HG03469 (cell line): ENCODE measurements at regions not wholly inside any gene's neighbourhood (a gene's known extent, or its start where the extent isn't known, plus 50 kb on each side); places are given as distances from the start of the nearest gene placed in this dataset.
"Not testable (repeated sequence)": the region's sequence is repeated elsewhere in the genome, so short reads cannot be mapped to it uniquely, and the experiment has no call there.

Experiments used
- ATAC-seq: cut with Tn5 transposase; IDR thresholded peaks from one replicate; pipeline ENCODE4 v1.9.1; 2021; ENCODE audit warnings: mild to moderate bottlenecking, moderate library complexity, moderate number of reproducible peaks; ENCODE audit not compliant: unreplicated experiment

- no peak for ATAC-seq
Observed at GRCh38 chr7:26959290-26959689, 94.9 kb upstream of the SKAP2 start.

DNA sequence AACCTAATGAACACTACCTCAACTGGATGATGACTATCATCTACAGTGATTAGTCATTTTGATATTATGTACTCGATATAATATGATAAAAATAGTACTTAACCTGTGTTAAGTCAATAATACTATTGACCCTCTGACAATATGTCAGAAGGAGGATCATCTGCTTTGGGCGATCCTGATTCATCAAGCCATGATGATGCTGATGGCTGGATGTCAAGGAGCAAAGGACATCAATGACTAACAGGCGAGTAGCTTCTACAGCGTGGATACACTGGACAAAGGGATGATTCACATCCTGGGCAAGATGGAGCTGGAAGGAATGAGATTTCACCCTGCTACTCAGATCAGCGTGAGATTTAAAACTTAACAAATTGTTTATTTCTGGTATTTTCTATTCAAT is 94.4 kb upstream of the SKAP2 start:
- ATAC-seq = no peak

GRCh38 chr7:26955516-26955915 is 91.1 kb upstream of the SKAP2 start:
- no peak for ATAC-seq

DNA sequence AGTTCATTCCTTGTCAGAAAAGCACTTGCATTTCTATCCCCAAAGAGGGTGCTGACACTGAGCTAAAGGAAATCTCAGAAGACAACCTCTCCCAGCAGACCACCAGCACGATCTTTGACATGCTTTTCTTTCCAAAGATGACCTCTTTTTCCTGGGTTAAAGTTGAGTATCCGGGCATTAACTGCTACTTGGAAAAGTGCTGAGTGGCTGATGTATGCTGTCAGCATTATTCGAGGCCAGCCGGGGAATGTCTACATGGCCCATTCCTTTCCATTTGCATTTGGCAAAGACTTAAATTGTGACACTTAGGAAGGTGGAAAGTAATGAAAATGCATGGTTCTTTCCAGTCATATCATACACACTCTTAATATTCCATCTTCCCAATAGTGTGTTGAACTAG is 90.6 kb upstream of the SKAP2 start:
- no peak for ATAC-seq

DNA sequence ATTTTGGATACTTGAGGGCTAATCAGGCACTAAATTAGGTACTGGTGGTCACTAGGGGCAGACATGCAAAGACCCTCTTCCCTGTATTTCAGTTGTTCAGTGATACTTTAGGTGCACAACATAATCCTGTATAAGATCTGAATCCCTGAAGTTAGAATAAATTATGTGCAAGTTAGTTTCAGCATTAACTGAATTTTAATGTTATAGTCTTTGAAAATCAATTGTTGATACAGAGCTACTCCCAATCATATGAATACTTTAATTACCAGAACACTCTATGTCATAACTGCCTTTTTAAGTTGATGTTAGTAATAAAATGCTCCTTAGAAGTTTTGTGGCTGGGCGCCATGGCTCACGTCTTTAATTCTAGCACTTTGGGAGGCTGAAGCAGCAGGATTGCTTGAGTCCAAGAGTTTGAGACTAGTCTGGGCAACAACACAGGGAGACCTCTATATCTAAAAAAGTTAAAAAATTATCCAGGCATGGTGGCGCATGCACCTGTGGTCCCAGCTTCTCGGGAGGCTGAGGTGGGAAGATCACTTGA is 87.1 kb upstream of the SKAP2 start:
- ATAC-seq = no peak

DNA sequence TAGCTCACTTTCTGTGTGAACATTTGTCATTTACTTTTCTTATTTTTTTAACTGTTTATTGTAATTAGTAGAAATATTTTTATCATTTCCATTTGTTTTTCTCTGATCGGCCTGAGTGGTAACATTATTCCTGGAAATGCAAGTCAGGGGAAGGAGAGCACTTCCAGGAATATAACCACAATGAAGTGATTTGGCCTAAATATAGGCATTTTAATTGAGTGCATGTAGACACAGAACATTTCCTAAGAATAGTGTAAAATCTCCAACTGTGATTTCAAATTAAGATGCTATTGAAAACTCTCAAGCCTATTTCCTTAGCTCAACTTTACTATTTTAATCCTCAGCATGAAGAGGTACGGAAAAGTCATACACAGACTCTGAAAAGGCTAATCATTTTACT is 86.5 kb upstream of the SKAP2 start:
- ATAC-seq = no peak

GRCh38 chr7:26949319-26949718 is 84.9 kb upstream of the SKAP2 start:
- no peak for ATAC-seq

GRCh38 chr7:26948617-26949118 is 84.3 kb upstream of the SKAP2 start:
- no peak for ATAC-seq

GRCh38 chr7:26944501-26945358 is 80.3 kb upstream of the SKAP2 start:
- no peak for ATAC-seq

DNA sequence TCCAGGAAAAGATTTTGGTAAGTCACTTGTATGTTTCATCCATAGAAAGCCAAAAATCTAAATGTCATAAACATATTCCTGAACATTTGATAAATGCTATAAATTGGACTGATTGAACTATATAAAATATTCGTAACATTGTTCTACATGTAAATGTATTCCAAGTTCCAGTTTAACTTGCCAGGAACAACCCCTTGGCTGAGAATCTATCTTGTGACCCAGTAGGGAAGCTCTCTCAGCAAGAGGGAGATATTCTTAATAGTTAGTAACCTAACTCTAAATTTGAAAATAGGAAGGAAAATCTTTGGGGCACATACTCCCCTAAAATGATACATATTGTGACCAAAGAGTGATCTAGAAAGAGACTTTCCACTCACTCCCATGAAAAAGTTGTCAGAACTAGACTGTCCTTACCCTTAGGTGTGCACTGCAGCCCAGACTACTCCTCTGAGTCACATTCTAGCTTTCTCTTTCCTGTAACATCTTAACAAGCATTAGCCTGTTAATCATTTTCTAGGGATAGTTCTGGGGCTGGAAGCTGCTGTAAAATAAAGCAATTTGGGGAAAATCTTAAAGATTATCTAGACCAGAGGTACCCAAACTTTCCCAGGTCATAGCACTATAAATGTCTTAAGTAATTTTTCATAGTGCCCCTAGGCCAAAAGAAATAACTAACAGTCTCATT is 73.7 kb upstream of the SKAP2 start:
- no peak for ATAC-seq

DNA sequence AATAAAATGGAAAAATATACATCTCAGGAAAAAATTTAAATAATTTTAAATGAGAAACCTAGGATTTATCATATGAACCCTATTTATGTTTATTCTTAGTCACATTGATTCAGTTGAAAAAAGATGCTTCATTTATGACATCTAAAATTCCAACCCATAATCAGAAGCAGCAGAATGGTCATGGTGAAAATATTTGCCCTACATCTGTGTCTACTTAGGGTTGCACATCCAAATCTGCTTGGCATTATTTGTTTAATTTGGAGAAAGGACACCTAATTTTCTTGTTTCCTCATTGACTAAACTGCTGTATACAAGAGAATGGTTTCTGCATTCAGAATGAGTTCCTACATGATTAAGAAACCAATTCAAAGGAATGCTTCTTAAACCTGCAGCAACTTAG is 72.9 kb upstream of the SKAP2 start:
- ATAC-seq = no peak

- not testable (repeated sequence) for ATAC-seq
Observed at GRCh38 chr7:26932616-26933015, 68.2 kb upstream of the SKAP2 start.

- no peak for ATAC-seq
Observed at GRCh38 chr7:26930845-26931244, 66.5 kb upstream of the SKAP2 start.

DNA sequence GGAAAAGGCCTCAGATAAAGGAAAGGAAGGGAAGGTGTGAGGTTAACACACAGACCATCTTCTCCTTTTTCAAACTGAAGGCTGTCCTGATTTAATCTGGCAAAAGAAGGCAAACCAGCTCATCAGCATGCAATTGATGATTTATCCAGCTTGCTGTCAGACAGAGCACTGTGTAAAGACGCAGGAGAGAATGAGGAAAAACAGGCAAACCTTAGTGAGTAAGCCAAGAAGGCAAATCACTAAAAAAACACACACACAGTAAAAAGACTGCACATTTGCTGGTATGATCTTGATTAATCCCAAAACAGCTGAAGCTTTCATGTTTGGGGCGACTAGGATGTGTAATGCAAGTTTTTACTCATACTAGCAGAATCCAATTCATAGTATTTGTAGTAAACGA is 65.8 kb upstream of the SKAP2 start:
- no peak for ATAC-seq

DNA sequence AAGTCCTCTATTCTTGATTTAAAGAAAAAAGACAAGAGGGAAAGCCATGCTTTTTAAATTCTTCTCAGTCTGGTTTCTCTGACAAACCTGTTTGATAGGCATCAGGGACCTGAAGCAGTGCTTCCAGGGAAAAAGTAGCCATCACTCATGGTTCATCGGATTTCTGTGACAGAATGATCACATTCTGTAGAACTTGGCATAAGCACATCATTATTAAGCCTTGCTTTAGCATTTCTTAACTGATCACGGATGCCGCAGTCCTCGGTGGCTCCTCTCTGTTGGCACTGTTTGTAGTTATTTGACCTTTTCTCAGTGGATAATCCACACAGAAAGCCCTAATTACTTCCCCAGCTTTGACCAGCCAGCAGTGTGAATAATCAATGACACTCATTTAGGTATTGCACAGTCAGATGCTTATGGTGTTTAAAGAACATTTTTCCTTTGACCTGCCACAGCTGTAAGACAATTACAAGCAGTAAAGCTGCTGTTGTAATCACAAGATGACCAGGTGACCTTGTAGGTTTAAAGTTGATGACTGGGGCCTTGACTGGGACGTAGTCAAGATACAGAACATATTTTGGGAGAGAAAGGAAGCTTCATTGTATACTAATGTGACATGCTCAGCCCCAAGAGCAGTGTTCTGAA is 64.4 kb upstream of the SKAP2 start:
- no peak for ATAC-seq

DNA sequence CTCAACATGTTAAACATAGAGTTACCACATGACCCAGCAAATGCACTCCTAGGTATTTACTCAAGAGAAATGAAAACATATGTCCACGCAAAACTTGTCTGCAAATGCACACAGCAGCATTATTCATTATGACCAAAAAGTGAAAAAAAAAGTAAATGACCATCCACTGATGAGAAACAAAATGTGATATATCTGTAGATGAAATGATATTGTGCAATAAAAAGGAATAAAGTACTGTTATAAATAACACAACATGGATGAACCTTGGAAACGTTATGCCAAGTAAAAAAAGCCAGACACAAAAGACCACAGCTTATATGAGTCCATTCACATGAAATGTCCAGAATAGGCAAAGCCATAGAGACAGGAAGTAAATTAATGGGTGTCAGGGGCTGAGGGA is 61.4 kb upstream of the SKAP2 start:
- ATAC-seq = no peak

DNA sequence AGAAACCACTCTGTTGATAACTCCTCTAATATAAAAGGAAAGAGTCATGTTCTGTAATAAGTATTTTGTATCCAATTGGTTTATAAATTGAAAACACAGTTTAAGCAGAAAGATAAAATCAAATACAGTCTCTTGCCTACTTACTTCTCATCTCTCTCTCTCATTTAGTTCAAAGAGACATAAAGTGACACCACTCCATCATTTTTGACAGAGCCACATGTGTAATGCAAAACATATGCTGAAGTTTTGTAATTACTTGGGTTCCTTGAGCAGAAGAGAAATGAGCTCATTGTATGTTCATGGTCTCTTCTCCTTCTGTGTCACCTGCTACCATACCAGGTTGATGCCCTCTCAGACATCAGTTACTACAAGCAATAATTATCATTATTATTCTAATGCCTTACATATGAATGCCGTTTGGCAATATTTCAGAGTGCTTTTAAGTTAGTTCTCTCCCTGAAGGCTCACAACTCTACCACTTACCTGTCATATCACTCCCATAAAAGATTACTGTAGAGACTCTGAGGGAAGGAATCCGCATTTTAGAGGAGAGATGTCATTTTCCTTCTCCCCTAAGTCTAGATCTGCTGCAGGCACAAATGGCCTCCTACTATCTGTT is 59.9 kb upstream of the SKAP2 start:
- ATAC-seq = no peak

- ATAC-seq = no peak
Observed at GRCh38 chr7:26919906-26920493, 55.6 kb upstream of the SKAP2 start.

DNA sequence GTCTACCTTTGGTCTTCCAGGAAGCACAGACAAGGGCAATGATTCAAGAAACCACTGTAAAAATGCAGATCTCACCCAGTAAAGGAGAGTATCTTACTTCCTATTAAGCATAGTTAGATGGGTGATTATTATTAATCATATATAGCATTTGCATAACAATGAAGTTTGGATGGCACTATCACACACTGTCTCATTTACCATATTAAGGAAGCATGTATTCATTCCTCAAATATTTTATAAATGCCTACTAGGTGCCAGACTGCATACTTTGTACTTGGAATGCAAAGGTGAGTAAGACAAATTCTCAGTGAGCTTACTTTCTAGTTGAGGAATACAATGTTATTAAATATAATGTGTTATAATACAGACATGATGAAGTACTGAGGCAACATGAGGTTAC is 53.9 kb upstream of the SKAP2 start:
- no peak for ATAC-seq

DNA sequence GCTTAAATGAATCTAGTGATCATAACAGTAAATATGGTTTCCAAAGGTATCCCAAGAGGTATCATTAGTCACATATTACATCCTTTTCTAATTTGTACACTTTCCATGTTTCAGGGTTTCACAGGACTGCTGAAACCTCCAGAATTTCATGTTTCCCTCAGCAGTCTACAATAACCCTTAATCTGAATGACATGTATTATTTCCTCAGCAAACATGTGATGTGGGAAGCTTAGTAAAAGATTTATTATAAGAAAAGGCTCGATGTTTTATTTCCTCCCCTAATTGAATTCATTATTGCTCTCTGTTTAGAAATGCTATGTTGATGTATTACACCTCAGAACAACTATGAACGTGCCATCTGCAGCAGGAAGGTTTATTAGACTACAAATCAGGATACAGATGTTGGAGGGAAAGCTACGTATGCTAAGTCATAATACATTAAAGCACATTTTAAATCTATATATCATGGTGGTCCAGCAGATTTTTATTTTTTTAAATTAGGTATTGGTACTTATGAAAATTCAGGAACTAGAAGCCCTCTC is 52.5 kb upstream of the SKAP2 start:
- no peak for ATAC-seq
